HG02759 (cell line): ENCODE measurements at regions not wholly inside any gene's neighbourhood (a gene's known extent, or its start where the extent isn't known, plus 50 kb on each side); places are given as distances from the start of the nearest gene placed in this dataset.

Source experiments
- ATAC-seq: cut with Tn5 transposase; IDR thresholded peaks from one replicate; pipeline ENCODE4 v1.9.1; 2021; ENCODE audit warnings: mild to moderate bottlenecking, moderate library complexity; ENCODE audit not compliant: unreplicated experiment

- ATAC-seq, result no peak
These were observed 421.5 kb downstream of the ZNF521 start for GRCh38 chr18:24930478-24930877.

DNA sequence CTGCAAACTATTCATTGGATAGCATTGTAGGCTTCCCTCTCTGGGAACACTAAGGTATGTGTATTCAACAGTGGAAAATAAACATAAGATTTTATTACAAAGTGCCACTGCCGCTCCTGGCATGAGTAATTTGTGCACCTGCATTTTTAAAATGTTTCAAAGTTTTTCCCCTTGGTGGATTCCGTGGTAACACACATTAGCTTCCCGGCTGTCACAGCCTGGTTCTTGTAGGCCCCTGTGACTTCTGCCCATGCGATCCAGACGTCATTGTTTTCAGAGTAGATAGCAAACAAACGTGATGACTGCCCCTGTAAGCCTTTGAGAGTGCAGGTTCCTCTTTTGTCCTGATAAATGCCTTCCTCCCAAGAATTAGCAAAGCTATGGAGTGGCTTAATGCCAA is 421.0 kb downstream of the ZNF521 start:
- no peak for ATAC-seq

GRCh38 chr18:24933345-24933744 is 418.6 kb downstream of the ZNF521 start:
- ATAC-seq, result no peak

- ATAC-seq, result no peak
These were observed 417.6 kb downstream of the ZNF521 start for GRCh38 chr18:24934258-24934932.

DNA sequence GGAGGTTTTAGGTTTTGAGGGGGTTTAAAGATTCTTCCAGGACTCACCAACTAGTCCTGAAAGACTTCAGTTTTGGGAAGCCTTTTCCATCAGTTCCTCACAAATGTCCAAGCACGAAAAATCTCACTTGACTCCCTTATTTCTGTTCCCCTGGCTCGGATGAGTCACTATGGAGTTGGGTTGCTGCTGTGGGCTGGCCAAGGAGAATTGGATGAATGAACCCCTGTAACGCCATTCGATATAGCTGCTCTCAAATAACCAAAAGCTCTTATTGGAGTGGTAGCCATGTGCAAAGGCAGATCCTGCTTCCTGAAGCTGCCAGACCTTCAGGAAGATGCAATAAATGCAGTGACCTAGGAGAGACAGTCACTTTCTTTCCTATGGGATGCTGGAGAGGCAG is 417.0 kb downstream of the ZNF521 start:
- ATAC-seq, result no peak

DNA sequence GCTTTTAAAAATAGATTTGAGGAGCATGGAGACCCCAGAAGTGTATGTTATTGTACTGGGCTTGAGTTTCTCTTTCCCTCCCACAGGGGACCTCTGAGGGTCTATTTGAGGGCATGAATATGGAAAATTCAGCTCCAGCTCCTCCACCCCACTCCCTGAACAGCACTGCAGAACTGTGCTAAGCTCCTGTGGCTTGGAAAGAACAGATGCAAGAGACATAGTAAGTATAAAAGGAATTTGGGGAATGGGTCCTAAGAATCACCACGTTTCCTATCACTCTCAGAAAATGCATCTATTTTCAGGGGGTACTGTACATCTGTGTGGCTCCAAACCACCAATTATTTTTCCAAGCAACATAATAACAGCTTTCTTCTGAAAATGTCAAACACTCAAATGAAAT is 416.1 kb downstream of the ZNF521 start:
- ATAC-seq, result no peak

GRCh38 chr18:24936691-24937090 is 415.3 kb downstream of the ZNF521 start:
- ATAC-seq, result no peak

DNA sequence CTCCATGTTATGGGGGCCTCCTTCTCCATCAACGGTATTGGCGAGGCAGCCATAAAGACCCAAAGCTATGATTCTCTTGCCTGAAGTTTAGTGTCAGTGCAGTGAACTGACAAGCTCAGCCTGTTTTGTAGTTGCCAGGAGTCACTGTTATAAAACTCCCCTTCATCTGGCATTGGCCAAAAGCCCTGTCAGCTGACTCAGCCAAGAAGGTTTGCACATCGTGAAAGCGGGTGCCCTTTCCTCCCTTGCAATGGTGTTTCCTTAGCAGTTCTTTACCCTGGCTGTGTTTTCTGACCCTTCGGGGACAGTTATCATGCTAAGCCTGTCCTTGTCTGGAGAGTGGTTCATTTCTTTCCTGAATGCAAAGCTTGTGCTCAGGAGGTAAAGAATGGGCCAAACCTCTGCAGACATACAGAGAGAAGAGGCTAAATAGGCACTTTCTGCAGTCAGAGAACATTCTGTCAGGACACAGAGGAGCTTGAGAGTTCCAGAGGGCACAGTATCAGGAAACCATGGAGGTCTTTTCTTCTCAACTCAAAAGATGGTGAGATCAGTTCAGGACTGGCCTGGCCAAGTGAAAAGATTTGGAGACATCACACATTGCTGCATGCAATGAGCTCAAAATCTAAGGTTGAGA is 414.2 kb downstream of the ZNF521 start:
- no peak for ATAC-seq

GRCh38 chr18:24940416-24940815 is 411.6 kb downstream of the ZNF521 start:
- no peak for ATAC-seq

DNA sequence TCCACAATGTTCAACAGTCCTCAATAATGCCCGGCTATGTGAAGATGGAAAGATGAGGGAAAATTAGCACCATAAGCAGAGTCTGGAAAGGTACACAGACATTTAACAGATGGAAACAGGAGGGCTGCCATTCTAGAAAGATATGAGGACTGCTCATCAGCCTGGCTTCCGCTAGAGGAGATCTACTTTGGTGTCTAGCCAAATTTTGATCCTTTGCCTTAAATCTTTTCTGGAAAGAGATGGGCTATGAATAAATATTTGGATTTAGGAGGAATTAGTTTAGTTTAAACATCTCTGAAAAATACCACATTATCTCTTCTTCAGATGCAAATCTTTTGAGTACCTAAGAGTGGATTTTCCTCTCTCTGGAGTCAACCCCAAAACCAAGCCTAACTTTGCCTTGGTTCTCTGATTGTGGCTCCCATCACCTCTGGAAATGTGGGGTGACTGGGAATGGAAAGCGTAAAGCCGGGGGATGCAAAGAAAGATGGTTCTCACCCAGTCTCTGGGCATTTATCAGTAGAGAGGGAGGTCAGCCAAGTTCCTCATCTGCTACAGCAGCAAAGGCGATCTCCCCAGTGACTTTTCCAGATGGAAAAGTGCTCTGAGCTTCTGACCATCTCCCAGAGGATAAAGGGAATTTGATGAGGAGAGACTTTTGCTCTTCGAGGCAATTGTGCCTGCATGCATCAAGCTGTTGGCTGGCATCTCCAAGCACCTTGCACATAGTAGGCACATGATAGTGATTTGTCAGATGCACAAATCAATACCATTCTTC is 410.6 kb downstream of the ZNF521 start:
- no peak for ATAC-seq

- ATAC-seq, result no peak
These were observed 409.8 kb downstream of the ZNF521 start for GRCh38 chr18:24942144-24942543.

DNA sequence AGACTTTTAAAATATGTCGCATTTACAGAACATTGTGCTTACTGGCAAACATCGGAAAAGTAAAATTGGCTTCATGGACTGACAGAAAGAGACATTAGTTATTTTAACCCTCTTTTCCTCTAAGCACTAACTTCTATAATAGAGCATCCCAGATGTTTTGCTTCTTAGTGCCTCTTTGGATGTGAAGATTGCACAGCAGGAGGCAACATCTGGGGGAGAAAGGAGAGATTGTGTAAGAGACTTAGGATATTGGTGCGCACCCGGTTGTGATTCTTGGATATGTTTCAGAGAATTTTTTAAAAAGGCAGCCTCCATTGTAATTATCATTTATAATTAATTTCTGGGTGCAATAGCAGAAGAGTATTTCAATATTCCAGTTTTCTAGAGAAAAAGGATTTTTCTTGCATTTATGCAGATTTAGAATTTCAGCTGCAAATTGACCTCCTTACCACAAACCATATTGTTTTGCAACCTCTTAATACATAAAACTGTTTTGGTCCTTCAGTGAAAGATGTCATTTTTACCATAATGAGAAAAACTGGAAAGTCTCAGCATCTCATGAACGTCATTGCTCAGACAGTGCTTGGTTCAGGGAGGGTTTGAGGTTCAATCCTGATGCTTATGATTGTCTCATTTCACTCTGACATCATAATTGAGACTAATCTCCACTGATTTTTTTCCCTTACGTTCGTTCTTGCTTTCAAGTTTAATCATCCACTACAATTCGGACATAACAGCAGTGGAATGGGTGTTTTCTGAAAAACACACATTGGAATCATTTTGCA is 404.3 kb downstream of the ZNF521 start:
- ATAC-seq, result no peak

- ATAC-seq, result no peak
These were observed 402.1 kb downstream of the ZNF521 start for GRCh38 chr18:24949908-24950307.

- ATAC-seq, result no peak
These were observed 397.6 kb downstream of the ZNF521 start for GRCh38 chr18:24954341-24954740.

- ATAC-seq, result no peak
These were observed 394.0 kb downstream of the ZNF521 start for GRCh38 chr18:24958001-24958400.

- ATAC-seq, result no peak
These were observed 392.9 kb downstream of the ZNF521 start for GRCh38 chr18:24959051-24959476.

- peak; percentile 87 for ATAC-seq
These were observed 387.8 kb downstream of the ZNF521 start for GRCh38 chr18:24964216-24964615.

DNA sequence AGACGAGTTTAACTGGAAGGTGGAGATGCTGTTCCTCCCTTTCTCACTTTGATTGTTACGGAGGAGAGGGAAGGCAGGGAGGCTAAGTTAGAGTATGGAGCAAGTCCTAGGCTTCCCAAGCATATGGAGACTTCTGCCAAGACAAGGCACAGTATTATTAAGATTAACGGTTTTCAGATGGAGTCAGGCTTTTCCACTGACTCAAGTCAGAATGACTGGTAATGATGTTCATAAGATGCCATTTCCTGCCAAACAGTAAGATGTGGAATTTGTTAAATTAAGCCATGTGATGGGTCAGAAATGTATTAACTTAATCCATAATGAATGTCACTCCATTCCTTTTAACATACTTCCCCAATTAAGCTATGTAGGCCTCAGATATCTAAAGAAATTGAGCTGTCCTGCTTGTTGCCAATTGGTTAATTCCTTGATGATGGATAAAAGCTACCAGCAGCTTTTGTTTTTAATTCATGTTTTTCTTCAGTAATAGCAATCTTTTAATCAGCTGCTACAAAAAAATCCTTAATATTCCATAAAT is 383.7 kb downstream of the ZNF521 start:
- no peak for ATAC-seq

GRCh38 chr18:24972577-24972976 is 379.4 kb downstream of the ZNF521 start:
- ATAC-seq, result no peak

GRCh38 chr18:24974431-24974830 is 377.5 kb downstream of the ZNF521 start:
- no peak for ATAC-seq
